Retina (tissue), 1 donor: ENCODE measurements at regions not wholly inside any gene's neighbourhood (a gene's known extent, or its start where the extent isn't known, plus 50 kb on each side); places are given as distances from the start of the nearest gene placed in this dataset.

Experiments
- DNase-seq: peaks from one replicate; pipeline ENCODE4 v3.0.0-alpha.2; 2016

GRCh38 chr12:30144777-30145683, 361.3 kb upstream of the TMTC1 start:
- peak; percentile 52 for DNase-seq

DNA sequence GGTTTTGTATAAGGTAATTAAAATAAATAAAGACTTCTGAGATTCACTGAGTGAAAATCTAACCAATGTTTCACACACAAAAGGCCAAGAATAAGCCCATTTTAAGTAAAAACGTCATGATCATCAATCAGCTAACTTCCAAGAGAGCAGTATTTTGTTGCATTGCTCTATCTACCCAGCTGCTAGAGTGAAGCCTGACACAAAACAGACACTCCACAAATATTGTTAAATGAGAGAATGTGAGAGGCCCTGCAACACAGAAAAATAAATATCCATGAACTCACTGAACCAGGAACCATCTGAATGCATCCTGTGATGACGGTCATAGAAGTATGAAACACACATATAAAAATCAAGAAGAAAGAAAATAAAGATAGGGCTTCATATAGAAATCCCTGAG, 358.6 kb upstream of the TMTC1 start:
- no peak for DNase-seq

- no peak for DNase-seq
Observed at GRCh38 chr12:30138483-30138882, 354.7 kb upstream of the TMTC1 start.

DNA sequence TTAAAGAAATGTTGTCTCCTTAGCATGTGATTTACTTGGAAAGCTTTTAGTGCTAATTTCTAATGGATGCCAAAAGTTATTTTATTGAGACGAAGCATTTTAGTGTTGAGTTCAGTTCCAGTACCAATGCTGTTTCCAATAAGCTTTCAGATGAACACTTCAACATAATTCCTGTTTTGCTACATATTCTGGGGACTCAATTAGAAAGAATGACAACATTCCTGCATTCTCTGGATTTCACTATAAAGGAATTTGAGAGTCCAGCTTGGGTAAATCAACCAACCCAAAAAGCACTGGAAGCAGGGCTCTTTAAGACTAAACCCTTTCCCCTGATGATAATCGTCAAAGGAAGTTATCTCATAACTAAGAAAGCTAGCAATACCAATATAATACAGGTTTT, 353.0 kb upstream of the TMTC1 start:
- no peak for DNase-seq

DNA sequence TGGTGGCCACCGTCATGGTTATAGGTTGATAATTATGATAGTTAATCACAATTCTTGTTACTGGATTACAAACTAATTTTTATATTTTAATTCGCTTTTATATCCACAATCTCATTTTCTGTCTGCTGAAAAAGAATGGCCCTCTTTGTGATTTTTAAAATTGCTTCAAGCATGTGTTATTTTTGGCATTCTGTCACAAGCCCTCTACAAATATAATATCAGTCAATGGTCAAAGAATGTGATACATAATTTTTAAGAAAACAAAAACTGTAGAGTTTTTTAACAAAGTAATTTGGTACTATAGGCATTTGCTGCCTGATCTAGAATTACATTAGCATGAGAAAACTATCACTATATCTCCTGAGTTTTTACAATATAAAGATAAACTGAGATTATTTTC, 352.0 kb upstream of the TMTC1 start:
- no peak for DNase-seq

GRCh38 chr12:30134229-30134628, 350.5 kb upstream of the TMTC1 start:
- no peak for DNase-seq

DNA sequence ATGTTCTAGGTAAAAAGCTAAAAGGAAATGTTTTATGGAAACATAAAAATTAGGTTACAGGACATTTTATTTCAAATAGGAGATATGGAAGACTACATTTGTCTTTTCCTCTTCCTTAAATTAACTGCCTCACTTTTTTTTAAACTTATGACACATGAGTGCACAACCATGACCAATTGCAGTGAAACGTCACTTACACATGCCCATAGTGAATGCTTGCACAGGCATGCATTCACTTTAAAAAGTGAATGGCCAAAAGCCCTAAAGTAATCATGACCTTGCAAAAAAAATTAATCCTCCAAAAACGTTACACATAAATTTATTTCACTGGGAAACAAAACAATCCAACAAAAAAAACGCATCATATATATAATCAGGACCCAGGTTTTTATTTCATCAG, 343.2 kb upstream of the TMTC1 start:
- DNase-seq, result no peak

GRCh38 chr12:30120522-30120921, 336.8 kb upstream of the TMTC1 start:
- no peak for DNase-seq

DNA sequence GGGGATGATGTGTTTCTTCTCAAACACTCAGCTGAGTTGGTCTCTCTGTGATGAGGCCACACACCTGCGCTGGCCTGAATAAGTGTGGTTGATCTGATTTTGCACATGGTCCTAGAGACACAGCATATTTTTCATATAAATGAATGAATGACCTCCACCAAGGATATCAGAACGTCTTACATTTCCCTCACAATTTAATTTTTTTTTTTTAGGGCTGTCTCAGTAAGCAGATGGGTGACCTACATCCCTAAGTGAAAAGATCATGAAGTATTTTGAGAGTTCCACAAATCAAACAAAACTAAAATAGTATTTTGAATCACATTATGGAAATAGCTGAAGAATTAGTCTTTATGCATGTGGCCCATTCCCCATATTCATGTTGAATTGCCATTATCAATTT, 333.7 kb upstream of the TMTC1 start:
- no peak for DNase-seq

DNA sequence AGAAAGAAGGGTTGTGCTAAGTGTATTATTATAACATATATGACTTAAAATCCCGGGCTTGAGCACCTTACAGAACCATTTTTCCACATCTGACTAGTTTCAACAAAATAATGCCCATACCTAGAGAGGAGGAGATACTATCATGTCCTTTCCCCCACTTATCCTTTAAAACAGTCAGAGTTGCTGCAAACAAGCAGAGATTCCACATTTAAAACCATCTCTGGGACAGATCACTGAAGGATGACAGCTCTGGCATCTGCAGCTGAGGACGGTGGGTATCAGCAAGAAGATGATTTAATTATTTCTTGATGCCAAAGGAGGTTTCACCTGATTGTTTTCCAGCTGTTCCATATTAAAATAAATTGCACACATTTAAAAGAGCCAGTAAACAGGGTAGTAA, 328.0 kb upstream of the TMTC1 start:
- DNase-seq, result no peak

- DNase-seq, result no peak
Observed at GRCh38 chr12:30110958-30111586, 327.3 kb upstream of the TMTC1 start.

DNA sequence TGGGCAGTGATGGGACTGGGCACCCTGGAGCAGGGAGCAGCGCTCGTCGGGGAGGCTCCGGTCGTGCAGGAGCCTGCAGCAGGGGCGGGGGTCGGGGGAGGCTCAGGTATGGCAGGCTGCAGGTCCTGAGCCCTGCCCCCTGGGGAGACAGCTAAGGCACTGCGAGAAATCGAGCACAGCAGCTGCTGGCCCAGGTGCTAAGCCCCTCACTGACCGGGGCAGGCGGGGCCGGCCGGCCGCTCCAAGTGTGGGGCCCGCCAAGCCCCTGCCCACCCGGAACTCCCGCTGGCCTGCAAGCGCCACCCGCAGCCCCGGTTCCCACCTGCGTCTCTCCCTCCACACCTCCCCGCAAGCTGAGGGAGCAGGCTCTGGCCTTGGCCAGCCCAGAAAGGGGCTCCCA, 326.8 kb upstream of the TMTC1 start:
- no peak for DNase-seq

DNA sequence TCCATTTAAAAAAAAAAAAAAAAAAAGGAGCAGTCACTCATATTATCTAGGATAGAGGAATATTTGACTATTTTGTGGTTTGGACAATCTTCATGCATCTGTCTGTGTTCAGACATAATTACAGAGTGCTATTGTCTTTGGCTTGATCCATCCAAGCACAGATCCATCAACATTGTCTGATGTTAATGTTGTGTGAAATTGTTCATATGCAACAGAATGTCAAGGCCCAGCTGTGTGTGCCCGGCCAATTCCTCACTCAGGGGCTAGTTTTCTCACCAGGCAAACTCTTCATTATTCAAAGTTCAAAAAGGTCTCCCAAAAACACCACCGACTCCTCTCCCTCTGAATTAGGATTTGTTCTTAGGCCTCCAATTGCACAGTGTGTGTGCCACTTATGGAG, 324.9 kb upstream of the TMTC1 start:
- no peak for DNase-seq

DNA sequence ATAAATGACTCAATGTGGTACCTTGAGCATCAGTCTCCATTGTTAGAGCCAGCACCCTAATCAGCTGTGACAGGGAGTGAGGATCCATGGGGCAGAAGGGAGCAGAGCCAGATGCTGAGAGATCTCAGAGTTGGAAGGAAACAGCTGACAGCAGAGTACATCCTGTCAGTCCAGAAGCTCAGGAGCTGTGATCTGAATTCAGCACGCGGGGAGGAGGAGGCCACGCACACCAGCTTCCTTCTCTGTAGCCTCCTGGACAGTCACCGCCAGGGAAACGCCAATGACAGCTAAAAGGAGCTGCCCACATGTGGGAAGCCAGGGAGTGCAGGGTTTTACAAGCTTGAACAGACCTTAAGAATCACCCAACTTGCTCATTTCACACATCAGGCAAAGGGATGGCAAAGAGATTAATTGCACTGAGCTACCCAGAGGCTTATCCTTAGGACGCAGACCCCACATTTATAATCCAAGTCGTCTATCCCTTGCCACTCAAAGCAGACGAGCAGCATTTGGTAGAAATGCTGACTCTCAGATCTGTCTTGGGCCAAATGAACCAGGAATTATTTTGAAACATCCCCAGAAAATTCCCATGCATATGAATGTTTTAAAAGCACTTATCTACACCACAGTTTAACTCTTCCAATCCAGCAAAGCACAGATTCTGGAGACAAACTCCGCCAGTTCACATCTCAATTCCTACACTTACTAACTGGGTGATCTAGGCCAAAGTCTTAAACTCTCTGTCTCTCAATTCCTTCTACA, 322.6 kb upstream of the TMTC1 start:
- DNase-seq, result peak; percentile 18

- DNase-seq, result no peak
Observed at GRCh38 chr12:30105505-30105904, 321.8 kb upstream of the TMTC1 start.

DNA sequence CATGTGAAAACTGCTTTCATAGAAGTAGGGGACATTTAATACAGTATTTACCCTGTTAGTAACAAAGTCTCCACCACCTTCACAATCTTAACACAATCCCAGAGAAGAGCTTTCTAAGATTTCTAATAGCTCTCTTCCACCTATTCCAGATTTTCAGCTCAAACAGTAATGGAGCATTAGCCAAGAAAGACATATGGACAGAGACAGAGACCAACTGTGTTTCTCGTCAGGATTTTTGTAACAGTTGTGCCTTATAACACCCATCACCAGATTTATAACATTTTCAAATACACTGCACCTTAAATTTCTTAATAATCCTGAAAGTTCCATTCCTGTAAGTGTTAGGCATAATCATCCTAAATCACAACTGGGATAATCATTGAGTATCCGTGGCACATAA, 321.2 kb upstream of the TMTC1 start:
- no peak for DNase-seq

DNA sequence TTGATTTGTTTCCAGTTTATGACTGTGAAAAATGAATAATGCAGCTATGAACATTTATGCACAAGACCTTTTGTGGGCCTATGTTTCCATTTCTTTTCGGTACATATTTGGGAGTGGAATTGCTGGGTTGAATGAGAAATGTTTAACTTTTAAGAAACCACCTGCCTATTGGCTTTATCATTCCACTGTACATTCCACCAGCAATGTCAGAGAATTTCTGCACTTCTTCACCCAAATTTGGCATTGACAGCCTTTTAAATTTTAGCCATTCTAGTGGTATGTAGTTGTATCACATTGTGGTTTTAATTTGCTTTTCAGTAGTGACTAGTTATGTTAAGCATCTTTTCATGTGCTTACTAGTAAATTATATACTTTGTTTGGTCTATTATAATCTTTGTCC, 317.0 kb upstream of the TMTC1 start:
- no peak for DNase-seq

DNA sequence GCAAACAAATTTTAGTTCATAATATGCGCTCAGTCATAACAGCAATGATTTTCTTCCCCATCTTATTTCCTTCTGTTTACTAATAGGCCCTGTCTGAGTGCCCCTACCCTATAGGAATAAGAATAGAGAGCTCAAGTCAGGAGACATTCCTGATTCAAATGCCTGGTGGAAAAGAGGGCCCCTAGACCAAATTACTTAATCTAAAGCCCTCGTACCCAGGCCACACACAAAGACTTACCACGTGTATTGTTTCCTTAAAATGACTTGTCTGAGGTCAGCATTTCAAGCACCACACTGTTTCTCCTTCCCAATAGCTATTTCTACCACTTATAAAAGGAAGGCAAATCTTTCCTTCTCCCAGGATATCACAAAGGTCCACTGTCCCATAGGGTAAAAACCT, 314.9 kb upstream of the TMTC1 start:
- no peak for DNase-seq

DNA sequence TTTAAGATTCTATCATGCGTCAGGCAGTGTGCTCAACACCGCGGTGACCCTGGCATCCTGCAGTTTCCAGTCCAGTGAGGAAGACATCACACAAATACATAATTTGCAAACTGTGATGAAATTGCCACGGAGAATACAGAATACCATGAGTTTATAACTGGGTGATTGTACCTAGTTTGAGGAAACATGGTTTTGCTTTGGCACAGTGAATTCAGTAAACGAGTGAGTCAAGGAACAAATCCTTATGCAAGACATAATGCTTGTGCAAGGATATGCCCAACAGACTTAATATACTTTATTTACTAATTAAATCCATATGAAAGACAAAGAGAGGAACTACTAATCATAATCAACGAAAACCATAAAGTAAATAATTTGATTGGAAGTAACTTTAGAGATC, 311.8 kb upstream of the TMTC1 start:
- no peak for DNase-seq

- DNase-seq, result no peak
Observed at GRCh38 chr12:30092983-30093617, 309.4 kb upstream of the TMTC1 start.

DNA sequence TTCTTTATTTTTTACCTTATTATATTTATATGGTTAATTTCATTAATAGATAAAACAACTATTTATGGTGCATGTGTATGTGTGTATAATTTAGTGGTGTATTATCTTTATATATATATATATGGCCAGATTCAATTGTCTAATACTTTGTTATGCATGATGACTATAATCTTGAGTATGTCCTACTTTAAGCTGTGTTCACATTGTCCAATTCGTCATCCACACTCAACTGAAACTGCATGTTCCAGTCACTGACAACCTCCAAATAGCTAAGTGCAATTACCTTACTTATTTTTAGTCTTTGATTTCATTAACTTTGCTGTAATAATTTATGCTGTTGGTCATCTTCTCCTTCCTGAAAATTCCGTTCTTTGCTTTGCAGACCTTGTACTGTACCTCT, 306.5 kb upstream of the TMTC1 start:
- no peak for DNase-seq

GRCh38 chr12:30088259-30088995, 304.7 kb upstream of the TMTC1 start:
- no peak for DNase-seq

DNA sequence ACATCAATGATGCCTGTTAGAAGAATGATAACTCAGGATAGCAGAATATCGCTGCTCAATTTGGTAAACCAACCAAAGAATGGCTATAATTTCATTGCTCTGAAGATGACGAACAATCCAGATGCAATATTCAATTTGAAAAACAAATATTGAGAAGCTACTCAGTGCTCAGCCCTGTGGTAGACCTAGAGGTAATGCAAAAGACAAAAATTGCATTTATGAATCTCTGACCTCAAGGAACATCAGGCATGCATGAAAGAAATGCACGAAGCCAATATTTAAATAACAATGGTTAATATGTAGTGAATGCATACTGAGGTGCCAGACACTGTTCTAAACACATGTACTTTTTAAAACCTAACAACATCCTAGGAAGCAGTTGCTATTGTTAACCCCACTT, 298.6 kb upstream of the TMTC1 start:
- no peak for DNase-seq
